Heart left ventricle (tissue), 13 donors: ENCODE measurements at regions not wholly inside any gene's neighbourhood (a gene's known extent, or its start where the extent isn't known, plus 50 kb on each side); places are given as distances from the start of the nearest gene placed in this dataset.

Source experiments
- CTCF ChIP-seq, 12 donors: fragments of 200-600 bp; sonication (generic) in 4 of 12; IDR thresholded peaks; one replicate each; pipeline versions ENCODE4 v1.5.0 to v1.8.0; 2018 to 2022; ENCODE audit warnings: antibody characterized with exemption in 12 of 12, mild to moderate bottlenecking in 5 of 12
- POLR2A ChIP-seq, 2 donors: fragments of 450-650 bp; IDR thresholded peaks; one replicate each; pipeline ENCODE4 v1.6.1; 2017; ENCODE audit warnings: antibody characterized with exemption in 2 of 2, mild to moderate bottlenecking in 2 of 2, moderate library complexity in 2 of 2
- donor health status: ischemic (EF 13 %, LVEDD 7.1; RV severe dilation, severe dysfunction).
- donor health status: DM: no; HTN: yes; CAD: no.
- donor health status: DM: no; HTN: no; CAD: no.
- donor health status: ischemic (EF 25% LVEDD 6.9; RV normal size, moderate dysfunction).
- donor health status: ischemic (EF 25% LVEDD 5.7; RV mildly dilated, moderate dysfunction).
- donor health status: ischemic (EF 35%, LVEDD 5.7; RV mildly dilated, moderate dysfunction).
- donor health status: nonischemic (EF 11% LVEDD 7.7; RV severe dilation, severe dysfunction).
- donor health status: DM: yes; HTN: yes; CAD: no.
- donor health status: PGD.
- donor health status: ischemic (EF 29% LVEDD 5.4; RV normal size, mild dysfunction).
- donor health status: nonischemic (EF 23%, LVEDD 6.1; RV moderate dilation, normal function).

GRCh38 chr5:20469390-20469789, 481.4 kb upstream of the CDH18 start:
- no peak for TF ChIP-seq CTCF (IDR thresholded peaks at IDR 0.05)
- no peak for TF ChIP-seq POLR2A (IDR thresholded peaks at IDR 0.05)
